Gastroesophageal sphincter (tissue), 3 donors: ENCODE measurements at regions not wholly inside any gene's neighbourhood (a gene's known extent, or its start where the extent isn't known, plus 50 kb on each side); places are given as distances from the start of the nearest gene placed in this dataset.

Experiments used
- EP300 ChIP-seq: sonication (generic); formaldehyde crosslinking; IDR thresholded peaks from one replicate; pipeline ENCODE4 v1.6.1; 2017; ENCODE audit warnings: antibody characterized with exemption, mild to moderate bottlenecking
- POLR2A ChIP-seq, 2 donors: fragments of 450-650 bp; IDR thresholded peaks; one replicate each; pipeline ENCODE4 v1.6.1; 2017; ENCODE audit warnings: antibody characterized with exemption in 2 of 2, mild to moderate bottlenecking in 2 of 2, moderate library complexity in 1 of 2
- TF ChIP-seq, protein P1 (sequence below), 4 experiments: fragments of 200-600 bp in 2 of 4; fragments of 450-650 bp in 2 of 4; sonication (generic) in 1 of 4; IDR thresholded peaks; one replicate each; pipeline ENCODE4 v1.5.1; 2017 to 2019; ENCODE audit warnings: antibody characterized with exemption in 4 of 4, mild to moderate bottlenecking in 2 of 4, moderate library complexity in 2 of 4

DNA sequence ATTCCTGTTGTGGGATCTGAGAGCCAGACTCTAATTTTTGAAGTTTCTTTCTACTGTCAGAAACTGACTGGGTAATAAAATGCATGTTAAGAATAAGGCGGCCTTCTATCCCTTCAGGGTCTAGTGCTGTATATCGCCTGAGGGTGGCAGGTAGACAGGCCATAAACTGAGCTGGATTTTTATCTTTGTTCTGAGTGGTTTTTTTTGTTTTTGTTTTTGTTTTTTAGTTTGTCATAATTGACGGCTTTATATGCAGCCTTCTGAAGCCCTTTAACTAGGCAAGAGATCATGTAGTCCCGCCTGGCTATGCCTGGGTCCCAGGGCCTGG lies 747.7 kb upstream of the ADGRB3 start:
- TF ChIP-seq, protein P1, sequence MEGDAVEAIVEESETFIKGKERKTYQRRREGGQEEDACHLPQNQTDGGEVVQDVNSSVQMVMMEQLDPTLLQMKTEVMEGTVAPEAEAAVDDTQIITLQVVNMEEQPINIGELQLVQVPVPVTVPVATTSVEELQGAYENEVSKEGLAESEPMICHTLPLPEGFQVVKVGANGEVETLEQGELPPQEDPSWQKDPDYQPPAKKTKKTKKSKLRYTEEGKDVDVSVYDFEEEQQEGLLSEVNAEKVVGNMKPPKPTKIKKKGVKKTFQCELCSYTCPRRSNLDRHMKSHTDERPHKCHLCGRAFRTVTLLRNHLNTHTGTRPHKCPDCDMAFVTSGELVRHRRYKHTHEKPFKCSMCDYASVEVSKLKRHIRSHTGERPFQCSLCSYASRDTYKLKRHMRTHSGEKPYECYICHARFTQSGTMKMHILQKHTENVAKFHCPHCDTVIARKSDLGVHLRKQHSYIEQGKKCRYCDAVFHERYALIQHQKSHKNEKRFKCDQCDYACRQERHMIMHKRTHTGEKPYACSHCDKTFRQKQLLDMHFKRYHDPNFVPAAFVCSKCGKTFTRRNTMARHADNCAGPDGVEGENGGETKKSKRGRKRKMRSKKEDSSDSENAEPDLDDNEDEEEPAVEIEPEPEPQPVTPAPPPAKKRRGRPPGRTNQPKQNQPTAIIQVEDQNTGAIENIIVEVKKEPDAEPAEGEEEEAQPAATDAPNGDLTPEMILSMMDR (IDR thresholded peaks at IDR 0.05): no peak
- no peak for TF ChIP-seq POLR2A (IDR thresholded peaks at IDR 0.05)
- TF ChIP-seq EP300: no peak
